ENCODE measurements at regions not wholly inside any gene's neighbourhood (a gene's known extent, or its start where the extent isn't known, plus 50 kb on each side); places are given as distances from the start of the nearest gene placed in this dataset.
"Not testable (repeated sequence)": the region's sequence is repeated elsewhere in the genome, so short reads cannot be mapped to it uniquely, and the experiment has no call there.

DNA sequence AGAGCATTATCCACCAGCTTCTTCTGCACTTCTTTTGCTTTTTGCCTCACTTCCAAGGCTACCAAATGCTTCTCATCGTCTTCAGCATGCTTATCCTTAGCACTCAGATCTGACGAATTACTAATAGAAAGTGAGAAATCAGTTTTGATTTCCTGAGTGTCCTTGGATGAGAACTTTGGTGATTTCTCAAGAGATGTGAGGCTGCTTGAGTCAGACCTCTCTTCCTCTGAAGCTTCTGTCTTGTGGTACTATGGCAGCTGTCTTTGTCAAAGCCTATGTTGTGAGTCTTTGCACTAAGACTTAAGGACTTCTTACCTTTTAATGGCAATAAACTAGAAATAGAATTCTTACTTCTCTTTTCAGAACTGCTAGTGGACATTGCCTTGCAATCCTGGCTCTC is 169.9 kb downstream of the CPE start:
- Mint-ChIP-seq H3K27me3 (no peaks in the 10 kb centered on the region), H3K36me3 (ENCODE audit: insufficient read depth) (no peaks in the 10 kb centered on the region), H3K4me3 (peak overlapping the region; percentile 40), H3K4me1 (peaks cover 16% of the 10 kb centered on the region), H3K27ac (ENCODE audit: low read depth) (no peak overlapping the region), H3K9me3 (no peaks in the 10 kb centered on the region)
- ATAC-seq (replicated peaks; ENCODE audit: extremely low read depth, poor library complexity, severe bottlenecking): no peak
- DNase-seq (ENCODE audit: low spot score in 2 of 2): no peak

DNA sequence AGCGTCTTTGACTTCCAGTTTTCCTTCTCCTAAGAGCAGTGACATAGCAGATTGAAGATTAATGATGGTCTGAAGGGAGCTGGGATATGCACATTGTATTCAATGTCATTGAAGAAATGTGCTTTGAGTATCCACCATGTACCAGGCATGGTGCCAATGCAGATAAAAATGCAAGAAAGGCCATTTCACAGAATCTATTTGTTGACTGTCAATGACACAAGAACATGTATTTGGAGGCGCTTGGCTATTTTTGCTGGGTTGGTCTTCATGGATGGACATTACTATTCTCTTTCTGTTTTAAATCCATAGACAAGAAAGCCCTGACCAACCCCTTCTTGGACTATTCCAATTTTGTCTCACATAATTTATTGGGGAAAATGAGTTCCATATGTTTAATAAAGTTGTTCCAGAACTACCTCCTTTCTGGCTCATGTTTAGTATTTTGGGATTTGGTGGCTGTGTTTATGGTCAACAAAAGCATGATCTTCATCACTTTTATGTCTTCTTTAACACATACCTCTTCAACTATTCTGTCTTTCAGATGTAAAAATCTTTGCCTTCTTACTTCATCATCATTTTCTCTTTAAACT is 174.5 kb downstream of the CPE start:
- no peaks in the 10 kb centered on the region for H3K27me3 Mint-ChIP-seq
- ATAC-seq (replicated peaks; ENCODE audit: extremely low read depth, poor library complexity, severe bottlenecking): no peak
- no peaks in the 10 kb centered on the region for H3K36me3 Mint-ChIP-seq (ENCODE audit: insufficient read depth)
- no peak for DNase-seq (ENCODE audit: low spot score in 2 of 2)
- H3K9me3 Mint-ChIP-seq: no peaks in the 10 kb centered on the region
- H3K27ac Mint-ChIP-seq (ENCODE audit: low read depth): no peak overlapping the region
- no peak overlapping the region for H3K4me3 Mint-ChIP-seq
- H3K4me1 Mint-ChIP-seq: peaks cover 4% of the 10 kb centered on the region

DNA sequence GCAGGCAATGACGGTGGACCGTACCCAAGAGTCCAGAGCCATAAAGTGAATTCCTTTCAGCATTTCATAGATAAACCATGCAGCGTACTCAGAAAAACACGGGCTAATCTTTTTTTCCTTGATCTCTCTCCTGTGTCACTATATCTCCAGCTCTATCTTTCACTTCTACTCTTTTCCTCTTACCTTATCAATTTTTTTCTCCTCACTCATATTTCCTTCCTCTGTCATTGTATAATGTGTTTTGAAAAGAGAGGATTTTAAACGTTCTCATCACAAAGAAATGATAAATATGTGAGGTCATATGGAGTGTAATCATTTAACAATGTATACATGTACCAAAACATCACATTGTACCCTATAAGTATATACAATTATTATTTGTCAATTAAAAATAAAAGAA is 176.5 kb downstream of the CPE start:
- H3K27me3 Mint-ChIP-seq: no peaks in the 10 kb centered on the region
- H3K4me1 Mint-ChIP-seq: no peaks in the 10 kb centered on the region
- H3K9me3 Mint-ChIP-seq: no peaks in the 10 kb centered on the region
- ATAC-seq (replicated peaks; ENCODE audit: extremely low read depth, poor library complexity, severe bottlenecking): no peak
- no peak for DNase-seq (ENCODE audit: low spot score in 2 of 2)
- H3K27ac Mint-ChIP-seq (ENCODE audit: low read depth): no peak overlapping the region
- H3K36me3 Mint-ChIP-seq (ENCODE audit: insufficient read depth): no peaks in the 10 kb centered on the region
- H3K4me3 Mint-ChIP-seq: no peak overlapping the region

DNA sequence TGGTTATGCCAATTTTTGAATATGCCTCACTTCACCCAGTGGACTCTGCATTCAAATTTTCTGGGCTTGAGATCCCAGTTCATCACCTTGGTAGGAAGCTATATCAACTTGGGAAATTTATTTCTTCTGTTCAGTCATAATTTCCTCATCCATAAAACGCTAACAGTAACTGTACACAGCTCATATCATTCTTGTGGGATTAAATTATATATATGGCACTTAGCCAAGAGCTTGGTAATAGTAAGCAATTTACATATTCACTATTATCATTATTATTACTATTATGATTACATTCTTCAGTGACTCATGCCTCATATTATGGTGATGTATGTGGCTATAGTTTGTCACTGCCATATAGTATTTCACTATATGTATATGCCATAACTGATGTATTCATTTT is 177.6 kb downstream of the CPE start:
- H3K9me3 Mint-ChIP-seq: no peaks in the 10 kb centered on the region
- DNase-seq (ENCODE audit: low spot score in 2 of 2) (no peak), ATAC-seq (replicated peaks; ENCODE audit: extremely low read depth, poor library complexity, severe bottlenecking) (no peak)
- H3K27me3 Mint-ChIP-seq: no peaks in the 10 kb centered on the region
- no peak overlapping the region for H3K27ac Mint-ChIP-seq (ENCODE audit: low read depth)
- no peak overlapping the region for H3K4me3 Mint-ChIP-seq
- H3K4me1 Mint-ChIP-seq: no peaks in the 10 kb centered on the region
- H3K36me3 Mint-ChIP-seq (ENCODE audit: insufficient read depth): no peaks in the 10 kb centered on the region

DNA sequence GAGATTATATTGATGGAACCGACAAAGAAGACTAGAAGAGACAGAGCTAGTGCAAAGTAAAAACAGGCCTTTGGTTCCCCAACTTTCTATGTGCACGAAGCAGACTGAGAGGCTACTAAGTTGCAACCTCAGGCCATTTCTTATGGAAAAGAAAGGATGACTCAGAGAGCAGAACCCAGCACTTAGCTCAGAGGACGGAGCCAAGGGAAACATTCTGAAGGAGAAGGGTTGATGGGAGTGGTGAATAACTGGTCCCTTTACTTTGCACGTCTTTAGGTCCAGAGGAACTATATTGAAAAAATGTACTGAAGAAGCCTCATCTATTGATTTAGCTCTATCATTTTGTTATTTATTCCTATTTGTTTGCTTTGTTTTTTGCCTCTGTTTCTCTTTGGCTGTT is 182.1 kb downstream of the CPE start:
- Mint-ChIP-seq H3K36me3 (ENCODE audit: insufficient read depth) (no peaks in the 10 kb centered on the region), H3K4me1 (no peaks in the 10 kb centered on the region), H3K27ac (ENCODE audit: low read depth) (no peak overlapping the region), H3K9me3 (no peaks in the 10 kb centered on the region), H3K4me3 (no peak overlapping the region), H3K27me3 (no peaks in the 10 kb centered on the region)
- ATAC-seq (replicated peaks; ENCODE audit: extremely low read depth, poor library complexity, severe bottlenecking): no peak
- DNase-seq (ENCODE audit: low spot score in 2 of 2): no peak

DNA sequence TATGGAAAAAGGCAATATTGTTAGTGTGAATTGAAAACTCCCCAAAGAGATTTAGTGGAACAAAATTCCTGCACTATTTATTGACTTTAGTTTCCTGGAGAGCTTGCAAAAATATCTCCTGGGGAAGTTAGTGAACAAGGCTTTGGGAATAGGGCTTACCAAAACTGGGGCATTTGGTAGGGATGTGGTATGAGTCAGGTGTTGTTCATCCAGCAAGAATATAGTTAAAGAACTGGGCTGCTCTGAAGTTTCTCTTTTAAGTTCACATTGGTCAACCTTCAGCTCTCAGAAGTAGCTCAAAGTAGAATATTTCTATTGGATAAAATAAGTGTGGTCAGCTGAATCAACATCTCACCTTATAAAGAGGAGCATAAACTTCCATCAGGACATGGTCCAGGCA is 185.0 kb downstream of the CPE start:
- H3K4me3 Mint-ChIP-seq: no peak overlapping the region
- no peak for ATAC-seq (replicated peaks; ENCODE audit: extremely low read depth, poor library complexity, severe bottlenecking)
- H3K4me1 Mint-ChIP-seq: no peaks in the 10 kb centered on the region
- no peak for DNase-seq (ENCODE audit: low spot score in 2 of 2)
- H3K36me3 Mint-ChIP-seq (ENCODE audit: insufficient read depth): no peaks in the 10 kb centered on the region
- no peaks in the 10 kb centered on the region for H3K9me3 Mint-ChIP-seq
- H3K27me3 Mint-ChIP-seq: no peaks in the 10 kb centered on the region
- H3K27ac Mint-ChIP-seq (ENCODE audit: low read depth): no peak overlapping the region

DNA sequence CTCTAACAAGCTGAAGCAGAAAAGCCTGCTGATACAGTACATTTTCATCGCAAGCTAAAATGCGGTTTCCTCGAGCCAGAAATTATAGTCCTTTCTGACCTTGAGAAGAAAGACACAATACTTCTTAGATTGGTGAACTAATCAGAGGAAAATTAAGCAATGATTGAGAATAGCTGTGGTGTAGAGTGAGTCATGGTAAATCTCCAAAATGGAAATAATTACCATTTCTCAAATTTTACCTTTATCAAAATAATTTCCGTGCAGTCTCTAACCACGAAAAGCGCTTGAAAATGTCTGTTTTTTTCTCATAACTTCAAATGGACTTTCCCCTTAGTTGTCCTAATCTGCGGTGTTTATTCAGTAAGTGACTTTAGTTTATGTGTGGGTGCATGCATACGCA is 190.2 kb downstream of the CPE start:
- DNase-seq (ENCODE audit: low spot score in 2 of 2) (no peak), ATAC-seq (replicated peaks; ENCODE audit: extremely low read depth, poor library complexity, severe bottlenecking) (no peak)
- H3K27ac Mint-ChIP-seq (ENCODE audit: low read depth): no peak overlapping the region
- no peaks in the 10 kb centered on the region for H3K9me3 Mint-ChIP-seq
- H3K27me3 Mint-ChIP-seq: no peaks in the 10 kb centered on the region
- no peaks in the 10 kb centered on the region for H3K4me1 Mint-ChIP-seq
- H3K4me3 Mint-ChIP-seq: no peak overlapping the region
- H3K36me3 Mint-ChIP-seq (ENCODE audit: insufficient read depth): no peaks in the 10 kb centered on the region

DNA sequence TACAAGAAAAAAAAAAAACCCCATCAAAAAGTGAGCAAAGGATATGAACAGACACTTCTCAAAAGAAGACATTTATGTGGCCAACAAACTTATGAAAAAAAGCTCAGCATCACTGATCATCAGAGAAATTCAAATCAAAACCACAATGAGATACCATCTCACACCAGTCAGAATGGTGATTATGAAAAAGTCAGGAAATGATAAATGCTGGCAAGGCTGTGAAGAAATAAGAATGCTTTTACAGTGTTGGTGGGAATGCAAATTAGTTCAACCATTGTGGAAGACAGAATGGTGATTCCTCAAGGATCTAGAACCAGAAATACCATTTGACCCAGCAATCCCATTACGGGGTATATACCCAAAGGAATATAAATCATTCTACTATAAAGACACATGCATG is 192.7 kb downstream of the CPE start:
- not testable (repeated sequence) for H3K9me3 Mint-ChIP-seq; DNase-seq (ENCODE audit: low spot score in 2 of 2); H3K4me1 Mint-ChIP-seq; H3K36me3 Mint-ChIP-seq (ENCODE audit: insufficient read depth); ATAC-seq (replicated peaks; ENCODE audit: extremely low read depth, poor library complexity, severe bottlenecking); H3K27ac Mint-ChIP-seq (ENCODE audit: low read depth); H3K4me3 Mint-ChIP-seq; H3K27me3 Mint-ChIP-seq

DNA sequence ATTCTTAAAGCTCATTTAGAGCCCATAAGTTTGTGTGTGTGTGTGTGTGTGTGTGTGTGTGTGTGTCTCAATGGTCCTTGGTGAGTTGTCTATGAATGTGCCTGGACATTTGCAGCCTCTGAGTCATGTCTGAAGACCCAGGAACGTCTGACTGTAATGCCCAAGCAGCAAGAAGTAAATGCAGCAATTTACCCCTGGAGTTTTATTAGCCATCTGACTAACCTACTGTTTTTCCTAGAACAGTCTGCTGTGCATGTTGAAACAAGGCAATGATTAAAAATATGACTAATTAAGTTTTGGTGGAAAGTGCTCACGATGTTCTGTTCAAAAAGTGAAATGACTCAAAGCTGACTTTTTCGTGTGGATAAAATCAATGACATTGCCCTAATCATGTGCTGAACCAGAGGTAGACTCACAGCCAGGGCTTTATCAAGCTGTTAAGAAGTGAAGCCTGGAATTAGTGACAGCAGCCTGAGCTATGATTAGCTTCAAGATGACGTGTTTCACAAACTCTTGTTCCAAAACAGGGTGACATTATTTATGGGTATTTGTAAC is 201.6 kb downstream of the CPE start:
- no peak overlapping the region for H3K27ac Mint-ChIP-seq (ENCODE audit: low read depth)
- H3K36me3 Mint-ChIP-seq (ENCODE audit: insufficient read depth): no peaks in the 10 kb centered on the region
- no peak for ATAC-seq (replicated peaks; ENCODE audit: extremely low read depth, poor library complexity, severe bottlenecking)
- no peaks in the 10 kb centered on the region for H3K27me3 Mint-ChIP-seq
- H3K9me3 Mint-ChIP-seq: peaks cover 5% of the 10 kb centered on the region
- no peak for DNase-seq (ENCODE audit: low spot score in 2 of 2)
- H3K4me1 Mint-ChIP-seq: peaks cover 10% of the 10 kb centered on the region
- H3K4me3 Mint-ChIP-seq: no peak overlapping the region

DNA sequence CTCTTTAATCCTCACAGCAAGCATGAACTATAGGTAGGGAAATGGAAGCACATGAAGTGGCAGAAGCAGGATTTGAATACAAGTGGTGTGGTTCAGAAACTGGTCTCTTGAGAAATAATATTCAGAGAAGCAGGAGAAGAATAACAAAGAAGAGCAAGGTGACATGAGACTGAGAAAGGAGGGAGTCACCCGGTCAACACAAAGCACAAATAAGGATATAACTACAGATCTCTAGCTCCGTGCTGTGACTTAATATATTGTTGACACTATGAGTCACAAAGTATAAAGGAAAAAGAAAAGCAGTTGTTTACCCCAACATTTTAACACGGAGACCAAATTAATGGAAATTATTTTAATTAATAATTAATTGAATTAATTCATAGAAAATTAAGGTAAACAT is 204.5 kb downstream of the CPE start:
- H3K27me3 Mint-ChIP-seq: no peaks in the 10 kb centered on the region
- peaks cover 5% of the 10 kb centered on the region for H3K9me3 Mint-ChIP-seq
- no peak overlapping the region for H3K27ac Mint-ChIP-seq (ENCODE audit: low read depth)
- no peak overlapping the region for H3K4me3 Mint-ChIP-seq
- DNase-seq (ENCODE audit: low spot score in 2 of 2) (no peak), ATAC-seq (replicated peaks; ENCODE audit: extremely low read depth, poor library complexity, severe bottlenecking) (no peak)
- H3K4me1 Mint-ChIP-seq: no peaks in the 10 kb centered on the region
- no peaks in the 10 kb centered on the region for H3K36me3 Mint-ChIP-seq (ENCODE audit: insufficient read depth)

DNA sequence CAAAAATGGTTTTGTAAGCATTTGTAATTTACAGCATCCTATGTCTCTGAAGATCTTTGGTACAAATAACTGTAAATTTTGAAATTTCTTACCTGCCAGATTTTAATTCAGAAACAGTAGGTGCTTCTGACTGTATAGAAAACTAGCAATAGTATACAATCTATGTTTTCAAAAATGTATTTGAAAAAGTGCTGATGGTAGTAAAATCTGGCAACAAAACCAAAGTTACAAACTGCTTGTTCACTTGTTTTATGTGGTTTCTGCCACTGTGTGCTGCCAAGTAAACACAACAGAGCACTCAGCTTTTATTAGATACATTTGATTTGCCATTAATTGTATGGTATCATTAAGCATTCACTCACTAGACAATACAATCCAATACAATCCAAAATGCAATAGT is 206.1 kb downstream of the CPE start:
- Mint-ChIP-seq H3K27me3 (no peaks in the 10 kb centered on the region), H3K4me1 (no peaks in the 10 kb centered on the region), H3K9me3 (peaks cover 5% of the 10 kb centered on the region), H3K27ac (ENCODE audit: low read depth) (no peak overlapping the region), H3K36me3 (ENCODE audit: insufficient read depth) (no peaks in the 10 kb centered on the region), H3K4me3 (no peak overlapping the region)
- ATAC-seq (replicated peaks; ENCODE audit: extremely low read depth, poor library complexity, severe bottlenecking) (no peak), DNase-seq (ENCODE audit: low spot score in 2 of 2) (no peak)

DNA sequence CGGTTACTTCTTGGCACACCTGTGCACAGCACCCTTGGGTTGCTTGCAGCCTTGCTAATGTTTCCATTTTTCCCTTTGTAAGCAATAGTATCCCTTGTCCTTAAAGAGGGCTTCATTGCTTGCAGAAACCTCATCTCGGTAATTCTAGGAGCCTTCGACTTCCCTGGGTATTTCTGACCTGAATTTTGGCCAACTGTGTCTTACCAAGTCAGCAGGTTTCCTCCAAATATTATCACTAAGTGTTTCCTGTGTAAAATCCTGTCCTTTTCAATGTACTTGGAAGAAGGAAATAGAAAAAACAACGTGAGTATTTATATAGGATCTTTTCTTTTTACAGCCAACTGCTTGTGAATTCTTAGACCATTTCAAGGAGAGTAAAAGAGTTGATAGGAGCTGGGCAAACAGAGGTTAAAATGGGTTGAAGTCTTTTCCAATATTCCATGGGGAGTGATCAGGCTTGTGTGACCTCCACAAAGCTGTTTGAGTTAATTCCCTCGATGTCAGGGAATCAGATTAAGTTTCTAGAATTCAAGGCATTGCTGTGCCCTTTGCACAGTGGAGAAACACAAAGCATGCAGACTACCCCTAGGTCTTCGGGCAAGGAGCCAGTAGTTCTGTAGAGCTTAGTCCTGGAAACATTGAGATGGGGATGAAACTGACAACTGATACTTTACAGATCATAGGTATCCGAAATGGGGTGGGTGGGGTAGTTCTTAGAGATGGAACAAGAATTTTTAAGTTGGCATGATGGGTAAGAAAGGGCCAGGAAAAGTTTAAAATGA is 209.9 kb downstream of the CPE start:
- no peaks in the 10 kb centered on the region for H3K36me3 Mint-ChIP-seq (ENCODE audit: insufficient read depth)
- H3K27ac Mint-ChIP-seq (ENCODE audit: low read depth): no peak overlapping the region
- DNase-seq (ENCODE audit: low spot score in 2 of 2) (no peak), ATAC-seq (replicated peaks; ENCODE audit: extremely low read depth, poor library complexity, severe bottlenecking) (no peak)
- H3K27me3 Mint-ChIP-seq: no peaks in the 10 kb centered on the region
- no peak overlapping the region for H3K4me3 Mint-ChIP-seq
- no peaks in the 10 kb centered on the region for H3K4me1 Mint-ChIP-seq
- H3K9me3 Mint-ChIP-seq: no peaks in the 10 kb centered on the region

DNA sequence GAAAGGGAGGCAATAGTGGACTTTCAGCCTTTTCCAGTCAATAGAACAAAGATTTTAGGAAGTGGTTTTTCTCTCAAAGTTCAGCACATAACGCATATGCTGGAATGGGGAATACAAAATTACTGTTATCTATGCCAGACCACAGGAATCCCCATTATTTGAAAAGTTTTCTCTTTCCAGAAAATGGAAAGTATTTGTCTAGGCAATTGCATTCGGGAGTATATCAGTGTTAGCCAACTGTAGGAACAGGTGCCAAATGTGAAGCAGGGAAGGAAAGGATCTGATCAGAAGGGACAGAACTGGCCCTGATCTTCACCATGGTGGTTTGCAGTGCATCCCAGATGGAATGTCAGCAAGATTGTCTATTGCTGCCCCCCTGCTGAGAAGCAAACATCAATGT is 213.6 kb downstream of the CPE start:
- DNase-seq (ENCODE audit: low spot score in 2 of 2): no peak
- no peaks in the 10 kb centered on the region for H3K36me3 Mint-ChIP-seq (ENCODE audit: insufficient read depth)
- no peak for ATAC-seq (replicated peaks; ENCODE audit: extremely low read depth, poor library complexity, severe bottlenecking)
- H3K27ac Mint-ChIP-seq (ENCODE audit: low read depth): no peak overlapping the region
- no peak overlapping the region for H3K4me3 Mint-ChIP-seq
- H3K9me3 Mint-ChIP-seq: no peaks in the 10 kb centered on the region
- no peaks in the 10 kb centered on the region for H3K27me3 Mint-ChIP-seq
- H3K4me1 Mint-ChIP-seq: no peaks in the 10 kb centered on the region
